ENCODE measurements at regions not wholly inside any gene's neighbourhood (a gene's known extent, or its start where the extent isn't known, plus 50 kb on each side); places are given as distances from the start of the nearest gene placed in this dataset.
"Not testable (repeated sequence)": the region's sequence is repeated elsewhere in the genome, so short reads cannot be mapped to it uniquely, and the experiment has no call there.

DNA sequence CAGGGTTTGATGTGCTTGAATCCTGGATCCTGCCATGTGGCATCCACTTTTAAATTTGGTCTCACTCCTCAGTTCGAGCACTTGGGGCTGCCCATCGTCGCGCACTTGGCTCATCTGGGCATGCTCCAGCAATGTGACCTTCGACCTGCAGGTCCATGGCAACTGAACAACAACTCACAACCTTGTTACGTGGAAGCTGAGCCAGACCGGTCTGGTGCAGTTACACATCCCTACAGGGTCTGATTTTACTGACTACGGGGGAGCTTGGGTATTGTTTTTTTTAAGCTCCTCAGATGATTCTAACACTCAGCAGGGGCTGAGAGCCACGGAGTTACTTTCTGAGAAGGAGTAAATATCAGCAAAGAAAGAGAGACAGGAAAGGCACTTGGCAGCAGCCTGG is 769.6 kb downstream of the UQCRFS1 start:
- no peak overlapping the region for H3K56ac ChIP-seq (ENCODE audit: low read length)
- no peaks in the 10 kb centered on the region for H3K79me2 ChIP-seq (ENCODE audit: control insufficient read depth, insufficient read depth, low read length)
- no peak overlapping the region for H3K4me2 ChIP-seq (ENCODE audit: low read length)
- no peaks in the 10 kb centered on the region for H3K4me1 ChIP-seq (ENCODE audit: control insufficient read depth, low read depth, low read length)
- no peak overlapping the region for H2BK15ac ChIP-seq (replicated peaks; ENCODE audit: low read depth)
- H3K18ac ChIP-seq (ENCODE audit: low read length) = no peak overlapping the region
- peak; percentile 66 for DNase-seq
- H3K23ac ChIP-seq (ENCODE audit: low read length) = no peak overlapping the region
- H2BK5ac ChIP-seq (ENCODE audit: low read length) = no peak overlapping the region
- no CpG with 5 or more reads among the region's 9 CpGs for WGBS (ENCODE audit: extremely low coverage, insufficient coverage, low lambda C conversion rate)
- no peaks in the 10 kb centered on the region for H3K79me1 ChIP-seq (ENCODE audit: low read length)
- no peaks in the 10 kb centered on the region for H3K27me3 ChIP-seq (ENCODE audit: insufficient read depth, low read length, poor library complexity)
- H3K9ac ChIP-seq (ENCODE audit: low read length) = no peak overlapping the region
- H3K4me3 ChIP-seq (ENCODE audit: low read length) = no peak overlapping the region
- H3K4ac ChIP-seq (ENCODE audit: low read depth, low read length) = no peak overlapping the region
- H3K36me3 ChIP-seq (ENCODE audit: control insufficient read depth, insufficient read depth, low read length) = no peaks in the 10 kb centered on the region
- no peak overlapping the region for H4K5ac ChIP-seq (ENCODE audit: low read length)
- H2AK5ac ChIP-seq (ENCODE audit: low read length) = no peak overlapping the region
- no peak overlapping the region for H4K8ac ChIP-seq (ENCODE audit: low read depth, low read length)
- no peak overlapping the region for H3K27ac ChIP-seq (ENCODE audit: low read depth, low read length)
- H2BK120ac ChIP-seq (ENCODE audit: low read depth, low read length) = no peak overlapping the region

- Histone ChIP-seq H3K27me3 (ENCODE audit: insufficient read depth, low read length, poor library complexity) (no peaks in the 10 kb centered on the region), H3K4me3 (ENCODE audit: low read length) (no peak overlapping the region), H3K23ac (ENCODE audit: low read length) (no peak overlapping the region), H3K56ac (ENCODE audit: low read length) (no peak overlapping the region), H3K4me2 (ENCODE audit: low read length) (no peak overlapping the region), H2BK5ac (ENCODE audit: low read length) (no peak overlapping the region), H4K5ac (ENCODE audit: low read length) (no peak overlapping the region), H2BK120ac (ENCODE audit: low read depth, low read length) (no peak overlapping the region), H3K27ac (ENCODE audit: low read depth, low read length) (no peak overlapping the region), H2AK5ac (ENCODE audit: low read length) (no peak overlapping the region), H3K36me3 (ENCODE audit: control insufficient read depth, insufficient read depth, low read length) (no peaks in the 10 kb centered on the region), H3K79me1 (ENCODE audit: low read length) (no peaks in the 10 kb centered on the region), H4K8ac (ENCODE audit: low read depth, low read length) (no peak overlapping the region), H2BK15ac (replicated peaks; ENCODE audit: low read depth) (no peak overlapping the region), H3K18ac (ENCODE audit: low read length) (no peak overlapping the region), H3K4me1 (ENCODE audit: control insufficient read depth, low read depth, low read length) (no peaks in the 10 kb centered on the region), H3K4ac (ENCODE audit: low read depth, low read length) (no peak overlapping the region), H3K79me2 (ENCODE audit: control insufficient read depth, insufficient read depth, low read length) (no peaks in the 10 kb centered on the region), H3K9ac (ENCODE audit: low read length) (no peak overlapping the region)
- DNase-seq = no peak
- no CpG with 5 or more reads among the region's 11 CpGs for WGBS (ENCODE audit: extremely low coverage, insufficient coverage, low lambda C conversion rate)
These were observed 775.3 kb downstream of the UQCRFS1 start for GRCh38 chr19:28437390-28438346.

DNA sequence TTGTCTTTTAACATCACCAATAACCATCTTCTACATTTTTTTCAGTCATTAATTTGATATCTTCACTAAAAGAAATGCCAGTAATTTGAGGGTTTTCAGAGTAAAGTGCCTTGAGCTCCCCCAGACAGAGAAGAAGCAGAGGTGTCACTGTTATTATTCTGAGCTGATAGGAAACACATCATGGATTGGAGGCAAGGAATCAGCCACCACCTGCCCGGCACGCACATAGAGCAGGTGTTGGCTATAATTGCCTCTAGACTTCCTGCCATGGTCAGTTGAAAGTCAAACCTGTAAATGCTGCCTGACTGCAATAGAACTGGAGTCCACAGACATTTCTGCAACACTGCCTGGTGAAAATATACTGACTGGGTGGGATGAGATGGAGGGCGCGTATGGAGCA is 776.6 kb downstream of the UQCRFS1 start:
- Histone ChIP-seq H3K18ac (ENCODE audit: low read length) (no peak overlapping the region), H3K23ac (ENCODE audit: low read length) (no peak overlapping the region), H3K27ac (ENCODE audit: low read depth, low read length) (no peak overlapping the region), H3K4me3 (ENCODE audit: low read length) (no peak overlapping the region), H3K4me1 (ENCODE audit: control insufficient read depth, low read depth, low read length) (no peaks in the 10 kb centered on the region), H2AK5ac (ENCODE audit: low read length) (no peak overlapping the region), H3K4ac (ENCODE audit: low read depth, low read length) (no peak overlapping the region), H4K8ac (ENCODE audit: low read depth, low read length) (no peak overlapping the region), H4K5ac (ENCODE audit: low read length) (no peak overlapping the region), H3K9ac (ENCODE audit: low read length) (no peak overlapping the region), H3K27me3 (ENCODE audit: insufficient read depth, low read length, poor library complexity) (no peaks in the 10 kb centered on the region), H3K79me2 (ENCODE audit: control insufficient read depth, insufficient read depth, low read length) (no peaks in the 10 kb centered on the region), H3K56ac (ENCODE audit: low read length) (no peak overlapping the region), H3K79me1 (ENCODE audit: low read length) (no peaks in the 10 kb centered on the region), H2BK15ac (replicated peaks; ENCODE audit: low read depth) (no peak overlapping the region), H2BK5ac (ENCODE audit: low read length) (no peak overlapping the region), H2BK120ac (ENCODE audit: low read depth, low read length) (no peak overlapping the region), H3K4me2 (ENCODE audit: low read length) (no peak overlapping the region), H3K36me3 (ENCODE audit: control insufficient read depth, insufficient read depth, low read length) (no peaks in the 10 kb centered on the region)
- no peak for DNase-seq
- no CpG with 5 or more reads among the region's 4 CpGs for WGBS (ENCODE audit: extremely low coverage, insufficient coverage, low lambda C conversion rate)

- no peaks in the 10 kb centered on the region for H3K79me2 ChIP-seq (ENCODE audit: control insufficient read depth, insufficient read depth, low read length)
These were observed 777.2 kb downstream of the UQCRFS1 start for GRCh38 chr19:28435551-28436271.

DNA sequence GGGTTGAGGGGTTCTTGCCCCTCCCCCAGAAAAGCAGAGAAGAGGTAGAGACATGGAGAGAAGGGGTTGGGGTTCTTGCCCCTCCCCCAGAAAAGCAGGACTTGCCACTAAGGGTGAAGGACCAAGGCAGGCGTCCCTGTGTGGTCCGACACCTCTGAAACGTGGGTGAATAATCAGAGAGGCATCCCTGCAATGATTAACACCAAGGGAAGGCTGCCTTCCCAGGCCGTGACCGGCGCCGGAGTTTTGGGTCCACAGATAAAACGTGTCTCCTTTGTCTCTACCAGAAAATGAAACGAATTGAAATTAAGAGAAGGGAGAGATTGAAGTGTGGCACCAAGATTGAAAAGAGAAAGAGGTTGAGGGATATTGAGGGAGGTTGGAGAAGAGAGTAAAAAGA is 778.2 kb downstream of the UQCRFS1 start:
- H2AK5ac ChIP-seq (ENCODE audit: low read length); H3K27ac ChIP-seq (ENCODE audit: low read depth, low read length); H3K4me1 ChIP-seq (ENCODE audit: control insufficient read depth, low read depth, low read length); H4K8ac ChIP-seq (ENCODE audit: low read depth, low read length); H3K23ac ChIP-seq (ENCODE audit: low read length); H2BK5ac ChIP-seq (ENCODE audit: low read length); H3K4me2 ChIP-seq (ENCODE audit: low read length); H3K4me3 ChIP-seq (ENCODE audit: low read length); H3K79me1 ChIP-seq (ENCODE audit: low read length); DNase-seq; H3K36me3 ChIP-seq (ENCODE audit: control insufficient read depth, insufficient read depth, low read length); H2BK15ac ChIP-seq (replicated peaks; ENCODE audit: low read depth); H4K5ac ChIP-seq (ENCODE audit: low read length); H3K27me3 ChIP-seq (ENCODE audit: insufficient read depth, low read length, poor library complexity); H3K56ac ChIP-seq (ENCODE audit: low read length); H3K18ac ChIP-seq (ENCODE audit: low read length); H3K9ac ChIP-seq (ENCODE audit: low read length); H3K79me2 ChIP-seq (ENCODE audit: control insufficient read depth, insufficient read depth, low read length); H3K4ac ChIP-seq (ENCODE audit: low read depth, low read length); H2BK120ac ChIP-seq (ENCODE audit: low read depth, low read length): not testable (repeated sequence)
- 100% methylated on average over 1 of the region's 9 CpGs for WGBS (ENCODE audit: extremely low coverage, insufficient coverage, low lambda C conversion rate)

More at GRCh38 chr19:28435551-28436271, 777.2 kb downstream of the UQCRFS1 start:
- Histone ChIP-seq H2BK120ac (ENCODE audit: low read depth, low read length) (no peak overlapping the region), H3K18ac (ENCODE audit: low read length) (no peak overlapping the region), H3K4ac (ENCODE audit: low read depth, low read length) (no peak overlapping the region), H3K27me3 (ENCODE audit: insufficient read depth, low read length, poor library complexity) (no peaks in the 10 kb centered on the region), H3K56ac (ENCODE audit: low read length) (no peak overlapping the region), H2BK15ac (replicated peaks; ENCODE audit: low read depth) (no peak overlapping the region), H3K4me1 (ENCODE audit: control insufficient read depth, low read depth, low read length) (peaks cover 2% of the 10 kb centered on the region), H2BK5ac (ENCODE audit: low read length) (no peak overlapping the region), H4K8ac (ENCODE audit: low read depth, low read length) (no peak overlapping the region), H3K4me2 (ENCODE audit: low read length) (no peak overlapping the region), H4K5ac (ENCODE audit: low read length) (no peak overlapping the region), H3K27ac (ENCODE audit: low read depth, low read length) (no peak overlapping the region), H3K79me1 (ENCODE audit: low read length) (no peaks in the 10 kb centered on the region), H3K9ac (ENCODE audit: low read length) (no peak overlapping the region), H3K36me3 (ENCODE audit: control insufficient read depth, insufficient read depth, low read length) (no peaks in the 10 kb centered on the region), H3K23ac (ENCODE audit: low read length) (no peak overlapping the region), H3K4me3 (ENCODE audit: low read length) (no peak overlapping the region), H2AK5ac (ENCODE audit: low read length) (no peak overlapping the region)
- DNase-seq = no peak
- no CpG with 5 or more reads among the region's 8 CpGs for WGBS (ENCODE audit: extremely low coverage, insufficient coverage, low lambda C conversion rate)

Data from mesendoderm (in vitro differentiated cells).